CD4-positive, alpha-beta T cell treated with Interleukin-6 at 100 ng/mL for 8 hours (primary cell): ENCODE measurements at regions not wholly inside any gene's neighbourhood (a gene's known extent, or its start where the extent isn't known, plus 50 kb on each side); places are given as distances from the start of the nearest gene placed in this dataset.

ENCODE experiments used
- DNase-seq: peaks from one replicate; pipeline ENCODE4 v3.0.0-alpha.2; 2020; ENCODE audit warnings: mixed read lengths, low spot score

DNA sequence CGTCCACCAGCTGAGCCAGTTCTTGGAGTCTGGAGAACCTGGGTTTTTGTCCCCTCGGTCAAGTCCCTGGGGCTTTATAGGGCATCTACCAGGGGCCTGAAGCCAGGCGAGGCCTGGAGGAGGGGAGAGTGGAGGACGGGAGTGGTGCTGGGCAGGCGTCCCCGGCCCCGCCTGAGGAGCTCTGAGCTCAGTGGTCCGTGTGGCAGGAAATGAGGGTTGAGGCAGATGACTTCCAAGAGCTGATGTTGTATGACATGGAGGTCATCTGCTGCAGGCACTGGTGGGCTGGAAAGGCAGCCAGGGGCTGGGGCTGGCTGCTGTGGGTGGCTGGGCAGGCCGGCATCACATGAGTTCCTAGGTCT is 118.5 kb upstream of the HS6ST1 start:
- no peak for DNase-seq

DNA sequence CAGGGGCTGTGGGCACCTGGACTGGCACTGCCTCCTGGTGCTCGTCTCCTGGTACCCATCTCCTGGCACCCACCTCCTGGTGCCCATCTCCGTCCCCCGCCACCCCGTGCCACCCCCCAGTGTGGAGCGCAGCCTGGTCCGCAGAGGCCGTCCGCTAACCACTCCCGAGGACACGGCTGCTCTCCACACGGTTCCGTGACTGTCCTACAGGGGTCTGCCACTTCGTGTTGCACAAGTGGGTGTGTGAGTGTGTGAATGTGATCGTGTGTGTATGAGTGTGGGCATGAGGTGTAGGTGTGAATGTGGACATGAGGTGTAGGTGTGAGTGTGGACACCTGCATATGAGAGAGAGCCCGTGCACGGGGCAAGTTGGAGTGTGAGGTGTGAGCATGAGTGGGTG is 119.4 kb upstream of the HS6ST1 start:
- no peak for DNase-seq

DNA sequence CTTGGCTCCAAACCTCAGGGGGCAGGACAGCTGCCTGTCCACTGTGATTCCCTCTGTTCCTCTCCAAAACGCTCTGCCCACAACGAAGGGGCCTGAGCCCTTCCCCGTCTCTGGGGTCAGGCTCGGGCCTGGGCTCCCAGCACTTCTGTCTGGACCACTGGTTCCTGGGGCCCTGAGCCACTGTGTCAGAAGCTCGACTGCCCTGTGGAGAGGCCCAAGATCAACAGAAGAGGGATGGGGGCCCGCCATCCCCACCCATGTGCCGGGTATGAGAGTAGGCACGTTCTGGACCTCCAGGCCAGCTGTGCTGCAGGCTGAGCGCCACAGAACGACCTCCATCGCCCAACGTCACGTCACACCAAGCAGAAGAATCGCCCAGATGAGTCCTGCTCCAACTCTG is 119.9 kb upstream of the HS6ST1 start:
- no peak for DNase-seq

- DNase-seq = no peak
Measured at GRCh38 chr2:128439031-128439790, 120.5 kb upstream of the HS6ST1 start.

DNA sequence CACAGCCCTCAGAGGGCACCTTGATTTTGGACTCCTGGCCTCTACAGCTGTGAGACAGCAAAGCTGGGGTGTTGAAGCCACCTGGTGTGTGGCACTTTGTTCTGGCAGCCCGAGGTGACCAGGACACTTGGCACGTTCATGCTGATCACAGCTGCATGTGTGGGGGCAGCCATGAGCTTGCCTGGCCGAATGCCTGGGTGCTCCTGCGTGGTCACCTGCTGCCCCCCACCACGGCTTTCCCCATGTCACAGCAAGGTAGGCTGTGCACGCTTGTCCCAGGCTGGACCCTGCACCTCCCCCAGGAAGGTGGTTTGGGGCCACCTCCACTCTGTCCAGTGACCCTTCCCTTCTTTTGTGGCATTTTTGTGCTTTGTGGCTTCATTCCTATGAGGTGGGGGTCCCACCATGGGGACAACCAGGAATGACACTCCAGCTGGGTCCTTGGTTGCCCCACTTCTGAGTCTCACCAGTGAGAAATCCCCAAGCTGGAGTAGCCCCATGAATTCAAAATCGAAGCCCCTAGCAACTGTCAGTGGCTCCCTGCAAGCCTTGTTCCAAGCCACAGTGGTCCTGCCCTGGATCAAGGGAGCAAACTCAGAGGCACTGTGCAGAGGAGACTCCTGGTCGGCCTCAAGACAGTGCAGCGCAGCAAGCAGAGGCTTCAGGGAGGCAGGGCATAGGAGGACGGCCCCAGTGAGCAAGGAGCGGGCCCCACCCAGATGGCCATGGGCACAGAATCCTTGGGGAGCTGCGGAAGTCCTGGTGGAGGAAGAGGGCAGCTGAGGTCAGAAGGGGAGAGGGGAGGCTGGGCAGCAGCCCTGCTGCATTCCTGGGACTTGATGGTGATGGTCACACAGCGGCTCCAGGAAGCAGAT is 121.4 kb upstream of the HS6ST1 start:
- DNase-seq = no peak

- no peak for DNase-seq
Measured at GRCh38 chr2:128440666-128441340, 122.1 kb upstream of the HS6ST1 start.

GRCh38 chr2:128441341-128442052 is 122.8 kb upstream of the HS6ST1 start:
- no peak for DNase-seq

DNA sequence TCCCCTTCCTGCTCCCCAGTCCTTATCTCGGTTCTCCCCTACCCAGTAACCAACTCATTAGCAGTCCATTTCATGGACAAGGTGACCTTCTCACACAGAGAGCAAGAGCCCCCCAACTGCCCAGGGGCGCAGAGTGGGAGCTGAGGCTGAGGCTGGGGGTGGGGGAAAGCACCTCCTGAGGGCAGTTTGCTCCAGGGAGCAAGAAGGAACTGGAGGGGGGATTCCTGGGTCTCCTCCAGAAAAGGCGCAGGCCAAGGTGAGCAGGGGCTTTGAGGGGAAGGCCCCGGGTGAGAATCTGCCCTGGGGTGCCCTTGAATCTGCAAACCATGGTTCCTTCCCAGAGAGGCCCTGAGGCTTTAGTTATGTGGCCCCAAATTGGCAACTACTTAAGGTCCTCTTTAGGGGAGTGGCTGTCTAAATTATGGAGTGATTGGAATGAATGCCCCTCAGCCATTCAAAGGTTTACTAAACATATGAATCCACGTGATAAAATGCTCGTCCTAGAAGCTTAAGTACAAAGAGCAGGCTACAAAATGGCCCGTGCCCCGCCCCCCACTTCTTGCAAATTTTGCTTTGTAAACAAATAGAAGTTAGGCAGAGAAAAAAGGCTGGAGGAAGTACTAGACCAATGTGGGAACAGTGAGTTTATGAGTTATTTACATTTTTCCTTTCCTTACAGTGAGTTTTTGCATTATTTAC is 123.5 kb upstream of the HS6ST1 start:
- no peak for DNase-seq

- no peak for DNase-seq
Measured at GRCh38 chr2:128442891-128443302, 124.2 kb upstream of the HS6ST1 start.

DNA sequence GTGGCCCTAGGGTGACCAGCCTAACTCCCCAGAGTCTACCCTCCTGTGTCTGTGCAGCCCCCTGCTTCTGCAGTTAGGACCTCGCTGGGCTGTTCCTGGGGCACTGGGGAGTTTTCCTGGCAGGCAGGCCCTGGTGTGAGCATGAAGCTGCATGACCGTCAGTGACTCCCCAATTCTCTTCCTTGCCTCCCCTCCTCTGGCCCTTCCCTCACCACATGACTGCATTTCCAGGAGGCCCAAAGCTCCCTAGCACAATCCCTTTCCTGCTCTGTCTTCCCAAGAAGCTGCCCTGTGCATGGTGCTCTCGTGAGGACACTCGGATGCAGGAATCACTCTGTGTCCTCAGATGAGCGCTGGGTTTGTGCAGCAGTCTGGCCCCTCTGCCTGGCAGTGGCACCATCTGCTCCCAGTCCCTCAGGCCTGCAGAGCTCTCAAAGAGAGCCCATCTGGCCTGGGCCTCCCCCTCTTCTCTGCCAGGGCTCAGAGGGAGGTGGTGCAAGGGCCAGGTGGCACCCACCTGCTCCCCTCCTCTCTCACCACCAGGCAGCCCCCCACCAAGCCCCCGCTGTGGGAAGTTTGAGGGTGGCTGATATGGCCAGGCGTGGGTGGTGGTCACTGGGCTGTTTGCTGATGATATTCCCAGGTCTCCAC is 125.6 kb upstream of the HS6ST1 start:
- DNase-seq = no peak

DNA sequence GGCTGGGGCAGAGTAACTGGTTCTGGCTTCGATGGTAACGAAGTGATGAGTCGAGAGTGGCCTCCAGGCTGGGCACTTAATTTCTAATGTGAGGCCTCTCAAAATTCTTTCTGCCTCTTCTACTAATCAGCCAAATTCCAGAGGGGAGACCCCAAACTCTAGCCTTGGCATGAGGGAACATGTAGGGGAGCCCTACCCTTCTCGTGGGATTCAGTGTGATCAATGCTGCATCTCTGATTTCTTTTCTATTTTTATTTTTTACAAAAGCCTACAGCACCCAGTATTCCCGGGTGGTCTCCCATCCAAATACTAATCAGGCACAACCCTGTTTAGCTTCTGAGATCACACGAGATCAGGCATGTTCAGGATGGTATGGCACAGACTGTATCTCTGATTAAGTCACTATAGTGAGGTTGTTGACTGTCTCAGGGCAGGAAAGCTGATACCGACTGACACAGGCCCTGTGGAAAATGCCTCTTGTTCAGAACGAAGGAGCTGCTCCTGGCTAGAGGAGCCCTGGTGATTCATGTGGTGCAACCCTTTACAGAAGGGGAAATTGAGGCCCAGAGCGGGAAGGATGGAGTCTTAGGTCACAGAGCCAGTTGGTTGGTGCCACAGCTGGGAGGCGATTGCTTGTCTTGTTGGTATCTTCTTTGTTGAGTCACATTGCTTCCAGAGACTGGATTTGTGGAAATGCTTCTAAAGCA is 126.3 kb upstream of the HS6ST1 start:
- DNase-seq = no peak

- no peak for DNase-seq
Measured at GRCh38 chr2:128445523-128445900, 126.8 kb upstream of the HS6ST1 start.

- DNase-seq = no peak
Measured at GRCh38 chr2:128446049-128446873, 127.6 kb upstream of the HS6ST1 start.

DNA sequence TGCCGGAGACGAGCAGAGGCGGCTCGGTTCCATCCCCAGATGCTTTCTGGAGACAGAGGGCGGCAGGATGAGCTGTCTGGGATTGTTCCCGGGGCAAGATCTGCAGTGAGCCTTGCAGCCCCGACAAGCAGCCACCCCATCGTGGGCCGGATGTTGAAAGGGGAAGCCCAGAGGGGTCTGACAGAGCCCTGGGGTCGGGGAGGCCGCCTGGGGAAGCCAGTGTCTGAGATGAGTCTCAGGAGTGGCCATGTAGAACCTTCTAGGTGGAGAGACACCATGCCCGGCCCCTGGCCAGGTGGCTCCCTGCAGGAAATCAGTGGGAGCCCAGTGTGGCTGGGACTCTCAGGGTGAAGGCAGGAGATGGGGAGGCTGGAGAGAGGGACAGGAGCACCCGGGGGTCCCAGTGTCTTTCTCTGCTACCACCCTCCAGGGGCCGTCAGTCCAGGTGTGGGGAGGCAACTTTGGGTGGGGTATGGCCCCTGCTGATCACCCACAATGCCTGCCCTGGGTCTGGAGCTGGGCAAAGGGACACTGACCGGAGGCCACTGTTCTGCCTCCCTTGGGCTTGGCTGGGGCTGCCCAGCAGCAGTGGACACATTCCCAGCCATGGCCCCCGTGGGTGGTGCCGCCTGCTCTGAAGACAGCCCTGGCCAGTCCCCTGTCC is 128.3 kb upstream of the HS6ST1 start:
- DNase-seq = no peak

DNA sequence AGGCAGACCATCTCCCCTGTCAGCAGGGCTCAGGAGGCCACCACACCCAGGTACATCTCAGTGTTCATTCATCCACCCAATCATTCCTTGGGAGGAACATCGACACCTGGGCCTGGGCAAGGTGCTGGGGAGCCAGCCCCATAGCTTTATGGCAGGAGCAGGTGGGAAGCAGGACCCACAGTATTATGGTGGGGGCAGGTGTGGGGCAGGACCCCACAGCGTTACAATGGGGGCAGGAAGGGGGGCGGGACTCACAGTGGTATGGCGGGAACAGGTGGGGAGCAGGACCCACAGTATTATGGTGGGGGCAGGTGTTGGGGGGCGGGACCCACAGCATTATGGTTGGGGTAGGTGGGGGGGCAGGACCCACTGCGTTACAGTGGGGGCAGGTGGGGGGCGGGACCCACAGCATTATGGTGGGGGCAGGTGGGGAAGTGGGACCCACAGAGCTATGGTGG is 128.9 kb upstream of the HS6ST1 start:
- no peak for DNase-seq

DNA sequence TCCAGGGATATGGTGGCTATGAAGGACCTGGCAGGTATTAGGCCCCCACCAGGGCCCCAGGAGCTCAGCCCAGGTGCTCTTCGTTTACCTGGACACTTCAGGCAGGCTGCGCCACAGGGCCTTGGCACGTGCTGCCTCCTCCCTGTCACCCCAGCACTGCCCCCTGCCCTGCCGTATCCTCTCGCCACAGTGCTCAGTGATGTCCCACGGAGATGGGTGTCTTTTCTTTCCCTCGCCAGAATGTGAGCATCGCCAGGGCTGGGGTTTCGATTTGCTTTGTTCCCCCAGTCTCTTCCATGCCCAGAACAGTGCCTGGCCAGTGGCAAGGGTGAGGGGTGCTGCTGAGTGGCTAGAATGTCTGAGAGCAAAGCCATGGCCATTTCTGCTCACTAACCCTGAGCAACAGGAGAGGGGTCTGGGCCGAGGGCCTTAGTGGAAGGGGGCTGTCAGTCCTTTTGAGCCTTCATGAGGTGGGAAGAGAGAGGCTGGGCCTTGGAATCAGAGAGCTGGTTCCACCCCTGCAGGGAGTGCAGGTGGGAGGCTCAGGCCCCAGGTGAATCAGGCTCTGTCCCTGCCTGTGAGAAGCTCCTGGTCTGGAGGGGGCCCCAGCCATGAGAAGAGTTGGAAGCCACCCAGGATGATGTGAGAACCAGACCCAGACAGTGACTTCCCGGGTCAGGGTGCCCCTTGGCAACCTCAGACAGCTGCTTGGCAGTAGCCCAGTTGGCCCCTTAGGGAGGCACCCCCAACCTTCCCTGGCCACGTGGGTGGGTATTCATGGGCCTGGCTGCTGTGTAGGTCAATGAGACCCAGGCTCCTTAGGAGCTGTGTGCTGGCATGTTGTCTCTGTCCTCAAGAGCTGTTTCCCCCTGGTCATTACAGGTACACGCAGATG is 129.9 kb upstream of the HS6ST1 start:
- no peak for DNase-seq

- no peak for DNase-seq
Measured at GRCh38 chr2:128449226-128450061, 130.8 kb upstream of the HS6ST1 start.
